Hippocampal formation (tissue), 2 donors: ENCODE measurements at regions not wholly inside any gene's neighbourhood (a gene's known extent, or its start where the extent isn't known, plus 50 kb on each side); places are given as distances from the start of the nearest gene placed in this dataset.
"Not testable (repeated sequence)": the region's sequence is repeated elsewhere in the genome, so short reads cannot be mapped to it uniquely, and the experiment has no call there.

Source experiments
- DNase-seq, 2 donors: peaks; one replicate each; lab custom pipeline; 2025; lab: John Stamatoyannopoulos, UW

- no peak for DNase-seq
Observed at GRCh38 chr2:49318531-49318930, 164.2 kb upstream of the FSHR start.

GRCh38 chr2:49309461-49309860, 155.1 kb upstream of the FSHR start:
- no peak for DNase-seq

GRCh38 chr2:49306925-49307324, 152.6 kb upstream of the FSHR start:
- no peak for DNase-seq

GRCh38 chr2:49298693-49299092, 144.4 kb upstream of the FSHR start:
- DNase-seq, result not testable (repeated sequence)

- DNase-seq, result no peak
Observed at GRCh38 chr2:49298230-49298629, 143.9 kb upstream of the FSHR start.

GRCh38 chr2:49296107-49296867, 142.0 kb upstream of the FSHR start:
- DNase-seq, result peak in 1 of 2 donors; percentile 26

GRCh38 chr2:49294225-49294624, 139.9 kb upstream of the FSHR start:
- DNase-seq, result no peak

GRCh38 chr2:49291619-49292018, 137.3 kb upstream of the FSHR start:
- DNase-seq, result no peak

GRCh38 chr2:49289711-49290110, 135.4 kb upstream of the FSHR start:
- no peak for DNase-seq

GRCh38 chr2:49288902-49289700, 134.8 kb upstream of the FSHR start:
- peak in 1 of 2 donors; percentile 51 for DNase-seq

- DNase-seq, result peak in 1 of 2 donors; percentile 70
Observed at GRCh38 chr2:49288113-49288705, 133.9 kb upstream of the FSHR start.

GRCh38 chr2:49286726-49287125, 132.4 kb upstream of the FSHR start:
- no peak for DNase-seq

GRCh38 chr2:49286045-49286444, 131.7 kb upstream of the FSHR start:
- no peak for DNase-seq

- no peak for DNase-seq
Observed at GRCh38 chr2:49278561-49278960, 124.2 kb upstream of the FSHR start.

GRCh38 chr2:49278141-49278540, 123.8 kb upstream of the FSHR start:
- DNase-seq, result no peak

- no peak for DNase-seq
Observed at GRCh38 chr2:49271060-49271606, 116.8 kb upstream of the FSHR start.

GRCh38 chr2:49270091-49270490, 115.8 kb upstream of the FSHR start:
- no peak for DNase-seq

- no peak for DNase-seq
Observed at GRCh38 chr2:49265471-49265870, 111.2 kb upstream of the FSHR start.

GRCh38 chr2:49262801-49263560, 108.7 kb upstream of the FSHR start:
- DNase-seq, result no peak

GRCh38 chr2:49261781-49262180, 107.5 kb upstream of the FSHR start:
- DNase-seq, result no peak

GRCh38 chr2:49260979-49261538, 106.7 kb upstream of the FSHR start:
- no peak for DNase-seq
